GM18508 (cell line): ENCODE measurements at regions not wholly inside any gene's neighbourhood (a gene's known extent, or its start where the extent isn't known, plus 50 kb on each side); places are given as distances from the start of the nearest gene placed in this dataset.

ENCODE experiments used
- ATAC-seq: cut with Tn5 transposase; IDR thresholded peaks from one replicate; pipeline ENCODE4 v1.9.1; 2021; ENCODE audit warnings: moderate number of reproducible peaks; ENCODE audit not compliant: insufficient read depth, unreplicated experiment

- no peak for ATAC-seq
Observed at GRCh38 chr11:128304666-128305485, 282.5 kb downstream of the ETS1 start.

GRCh38 chr11:128304116-128304515 lies 283.2 kb downstream of the ETS1 start:
- no peak for ATAC-seq

- no peak for ATAC-seq
Observed at GRCh38 chr11:128303383-128303782, 284.0 kb downstream of the ETS1 start.

GRCh38 chr11:128302425-128303186 lies 284.8 kb downstream of the ETS1 start:
- ATAC-seq = peak; percentile 84

DNA sequence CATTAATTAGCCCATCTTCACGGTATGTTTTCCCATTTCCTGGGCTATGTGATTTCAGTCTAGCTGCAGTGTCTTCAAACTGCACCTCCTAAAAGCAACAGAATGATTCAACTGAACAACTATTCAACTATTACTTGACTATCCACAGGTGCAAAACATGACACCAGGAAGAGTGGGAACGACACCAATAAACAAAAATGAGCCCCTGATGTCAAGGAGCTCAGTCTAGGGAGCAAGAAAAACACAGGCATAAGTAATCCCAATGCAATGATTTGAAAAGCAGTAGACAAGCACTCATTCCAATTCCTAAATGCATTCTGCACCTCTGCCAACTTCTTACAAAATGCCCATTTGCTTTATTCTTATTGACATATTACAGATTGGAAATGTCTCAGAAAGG lies 285.6 kb downstream of the ETS1 start:
- no peak for ATAC-seq

DNA sequence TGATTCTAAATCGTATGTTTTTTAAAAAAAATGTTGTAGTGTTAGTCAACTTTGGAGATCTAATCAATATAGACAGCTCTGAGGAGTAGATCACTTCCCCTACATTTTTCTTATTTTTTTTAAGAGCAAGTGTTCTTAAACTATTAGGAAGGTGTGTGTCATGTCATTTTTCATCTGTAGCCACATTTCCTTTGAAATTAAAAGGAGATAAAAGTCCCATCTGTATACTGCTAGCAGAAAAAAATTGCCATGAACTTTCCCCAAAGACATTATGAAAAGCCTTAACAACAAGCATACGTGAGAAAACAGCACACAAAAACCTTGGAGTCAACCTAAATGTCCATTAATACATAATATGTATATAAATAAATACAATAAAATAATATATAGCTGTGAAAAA lies 286.6 kb downstream of the ETS1 start:
- no peak for ATAC-seq

DNA sequence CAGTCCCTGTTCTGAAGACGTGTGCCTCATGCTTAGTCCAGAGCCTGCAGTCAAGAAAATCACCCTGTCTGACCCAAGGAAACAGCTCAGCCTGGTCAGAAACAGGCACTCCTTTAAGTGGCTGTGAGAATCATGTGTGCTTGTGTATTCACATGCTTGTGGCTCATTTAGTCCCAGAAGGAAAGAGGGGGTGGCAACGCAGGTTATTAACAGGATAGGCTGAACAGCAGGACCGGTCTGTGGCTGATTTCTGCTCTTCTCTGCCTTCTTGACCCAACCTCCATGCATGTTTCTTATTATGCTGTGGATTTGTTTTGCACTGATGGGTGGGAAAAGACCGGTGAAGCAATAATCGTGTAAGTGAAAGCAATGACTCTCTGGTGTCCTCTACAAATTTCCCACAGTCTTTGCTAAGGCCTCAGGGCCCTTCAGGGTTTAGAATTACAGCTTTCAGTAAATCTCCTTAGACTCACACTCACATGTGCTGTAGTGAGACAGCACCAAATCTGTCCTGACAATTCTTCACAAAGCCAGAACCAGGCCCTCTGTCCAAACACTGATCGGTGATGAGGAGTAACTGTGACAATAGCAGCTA lies 288.1 kb downstream of the ETS1 start:
- ATAC-seq = no peak

DNA sequence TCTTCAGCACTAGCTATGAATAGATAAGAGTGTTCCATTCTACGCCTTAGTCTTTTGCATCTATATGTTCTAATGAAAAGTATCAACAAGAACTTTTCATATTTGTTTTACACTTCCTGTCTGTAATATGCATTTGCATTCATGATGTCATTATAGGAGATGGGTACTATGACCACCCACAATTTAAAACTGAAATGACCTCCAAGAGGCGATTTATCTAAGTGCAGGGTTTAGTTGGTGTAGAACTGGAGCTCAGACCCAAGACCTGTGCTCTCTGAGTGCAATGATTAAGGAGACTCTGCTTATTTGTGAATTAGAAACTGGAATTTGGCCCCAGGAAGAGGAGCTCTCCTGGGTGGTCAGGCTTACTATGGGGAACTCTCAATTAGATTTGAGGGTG lies 289.1 kb downstream of the ETS1 start:
- ATAC-seq = no peak

GRCh38 chr11:128297805-128298204 lies 289.6 kb downstream of the ETS1 start:
- no peak for ATAC-seq

DNA sequence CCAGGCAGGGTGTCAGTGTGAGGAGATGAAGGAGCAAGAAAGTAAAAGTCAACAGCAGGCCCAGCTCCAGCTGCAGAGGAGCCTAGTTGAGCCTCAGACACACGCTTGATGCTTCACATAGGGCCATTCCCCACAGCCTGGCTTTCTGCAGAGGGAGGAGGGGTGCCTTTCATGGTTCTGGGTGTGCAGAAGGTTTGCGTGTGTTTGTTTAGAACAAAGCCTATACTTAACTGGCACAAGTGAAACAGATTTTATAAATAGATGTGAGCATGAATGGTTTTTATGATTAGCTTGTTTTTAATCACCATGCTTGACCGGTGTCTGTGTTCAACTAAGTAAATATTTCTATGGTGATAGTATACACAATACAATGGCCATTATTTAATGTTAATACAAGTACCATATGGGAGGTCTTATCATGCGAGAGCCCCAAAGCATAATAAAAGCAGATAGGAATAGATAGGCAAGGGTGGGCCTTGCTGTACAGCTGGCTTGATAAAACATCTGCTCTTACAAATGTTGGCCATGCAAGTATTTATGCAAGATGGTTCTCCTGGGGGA lies 290.2 kb downstream of the ETS1 start:
- ATAC-seq = no peak

- no peak for ATAC-seq
Observed at GRCh38 chr11:128294671-128295050, 292.7 kb downstream of the ETS1 start.

GRCh38 chr11:128294001-128294670 lies 293.2 kb downstream of the ETS1 start:
- no peak for ATAC-seq

DNA sequence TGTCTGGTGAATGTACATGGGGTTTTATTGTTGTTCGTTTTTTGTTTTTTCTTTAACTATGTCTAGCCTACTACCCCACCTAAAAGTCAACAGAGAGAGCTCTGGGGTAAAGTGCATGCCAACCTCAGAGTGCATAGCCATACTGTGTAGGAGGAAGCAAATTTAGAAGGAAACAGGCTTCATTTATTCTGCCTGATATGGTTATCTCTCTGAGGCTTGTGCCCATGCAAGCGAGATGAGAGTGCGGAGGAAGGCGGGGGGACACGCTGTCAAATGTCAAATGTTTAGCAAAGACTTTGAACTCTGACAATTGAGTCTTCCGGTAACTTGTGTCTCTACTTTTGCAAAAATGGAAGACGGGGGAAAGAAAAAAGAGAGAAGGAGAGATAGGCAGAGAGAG lies 295.5 kb downstream of the ETS1 start:
- no peak for ATAC-seq

DNA sequence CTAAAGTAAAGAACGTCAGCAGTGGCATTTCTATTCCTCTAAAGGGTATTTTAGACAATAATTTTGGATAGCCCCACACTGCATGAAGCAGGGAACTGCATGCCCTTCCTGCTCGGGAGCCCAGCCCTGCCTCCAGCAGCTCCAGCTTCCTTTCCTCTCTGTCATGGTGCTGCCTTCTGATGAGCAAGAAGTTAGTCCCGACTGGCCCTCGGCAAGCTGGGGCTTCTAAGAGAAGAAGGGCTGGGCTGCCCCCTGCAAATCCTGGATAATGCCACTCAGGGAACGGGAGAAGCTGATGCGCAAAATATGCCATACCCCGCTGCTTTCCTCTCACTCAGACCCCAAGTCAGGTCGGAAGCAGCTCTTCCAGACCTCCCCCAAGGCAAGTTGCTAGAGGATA lies 296.4 kb downstream of the ETS1 start:
- no peak for ATAC-seq

- peak; percentile 57 for ATAC-seq
Observed at GRCh38 chr11:128290106-128290840, 297.1 kb downstream of the ETS1 start.

GRCh38 chr11:128289048-128289447 lies 298.3 kb downstream of the ETS1 start:
- ATAC-seq = peak; percentile 32

GRCh38 chr11:128288368-128288767 lies 299.0 kb downstream of the ETS1 start:
- ATAC-seq = no peak

DNA sequence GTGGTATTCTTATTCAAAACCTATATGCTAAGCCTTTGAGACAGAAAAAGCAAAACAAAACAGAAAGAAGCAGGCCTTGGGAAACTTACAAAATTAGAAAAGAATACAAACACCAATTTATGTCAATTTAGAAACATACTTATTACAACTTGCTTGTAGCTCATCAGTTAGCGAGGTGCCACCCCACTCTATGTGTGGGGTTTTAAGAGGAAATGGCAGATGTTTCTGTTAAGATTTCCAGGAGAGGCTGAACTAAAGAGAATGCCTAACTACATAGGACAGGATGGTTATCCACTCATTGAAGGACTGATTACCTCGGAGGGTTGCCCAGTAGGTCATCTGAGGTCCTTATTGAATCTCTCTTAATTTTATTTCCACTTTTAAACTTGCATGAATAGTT lies 302.0 kb downstream of the ETS1 start:
- ATAC-seq = no peak

DNA sequence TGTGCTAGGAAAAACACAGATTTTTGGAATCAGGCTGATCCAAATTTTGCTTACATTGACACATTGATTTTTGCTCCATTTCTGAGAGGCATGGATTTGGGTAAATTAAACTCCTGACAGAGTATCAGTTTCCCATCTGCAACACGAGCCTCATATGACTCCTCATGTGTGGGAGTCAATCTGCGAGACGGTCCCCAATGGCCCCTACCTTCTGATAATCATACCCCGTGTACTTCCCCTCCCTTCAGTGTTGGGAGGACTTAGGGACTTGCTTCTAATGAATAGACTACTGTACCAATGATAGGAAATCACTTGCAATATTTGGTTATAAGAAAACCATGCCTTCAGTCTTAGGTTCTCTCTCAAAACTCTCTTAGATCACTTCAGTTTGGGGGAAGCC lies 302.7 kb downstream of the ETS1 start:
- ATAC-seq = no peak

DNA sequence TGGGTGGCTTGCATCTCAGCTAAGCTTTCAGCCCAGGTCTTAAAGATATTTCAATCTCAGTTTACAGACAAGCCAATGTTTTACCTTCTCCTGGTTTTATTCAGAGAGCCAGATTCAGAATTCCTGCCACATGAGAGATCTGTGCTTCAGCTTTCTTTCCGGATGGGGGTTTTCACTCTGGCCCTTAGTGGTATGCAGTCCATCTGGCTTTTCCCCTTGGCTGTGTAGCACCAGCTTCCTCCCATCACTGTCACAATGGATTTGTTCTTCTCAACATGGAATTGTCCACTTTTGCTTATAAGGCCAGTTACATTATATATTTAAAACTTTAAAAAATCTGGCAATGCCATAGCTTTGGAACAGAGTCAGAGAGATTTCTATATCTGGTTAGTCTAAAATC lies 303.9 kb downstream of the ETS1 start:
- no peak for ATAC-seq
